HG03575 (cell line): ENCODE measurements at regions not wholly inside any gene's neighbourhood (a gene's known extent, or its start where the extent isn't known, plus 50 kb on each side); places are given as distances from the start of the nearest gene placed in this dataset.

Experiments used
- ATAC-seq: cut with Tn5 transposase; IDR thresholded peaks from one replicate; pipeline ENCODE4 v1.9.1; 2021; ENCODE audit not compliant: unreplicated experiment, insufficient number of reproducible peaks, low FRiP score; ENCODE audit errors: extremely low read depth

- ATAC-seq: no peak
These were observed 88.9 kb downstream of the SIK1 start for GRCh38 chr21:43337901-43338655.

- ATAC-seq: no peak
These were observed 91.8 kb downstream of the SIK1 start for GRCh38 chr21:43335119-43335518.

GRCh38 chr21:43334214-43334958 lies 92.5 kb downstream of the SIK1 start:
- ATAC-seq: no peak

- ATAC-seq: no peak
These were observed 93.5 kb downstream of the SIK1 start for GRCh38 chr21:43333298-43334062.

GRCh38 chr21:43332861-43333297 lies 94.1 kb downstream of the SIK1 start:
- ATAC-seq: no peak

GRCh38 chr21:43331962-43332828 lies 94.7 kb downstream of the SIK1 start:
- no peak for ATAC-seq

- ATAC-seq: no peak
These were observed 95.6 kb downstream of the SIK1 start for GRCh38 chr21:43331111-43331961.

GRCh38 chr21:43330306-43330881 lies 96.5 kb downstream of the SIK1 start:
- ATAC-seq: no peak

- no peak for ATAC-seq
These were observed 97.1 kb downstream of the SIK1 start for GRCh38 chr21:43329711-43330269.

- ATAC-seq: no peak
These were observed 97.8 kb downstream of the SIK1 start for GRCh38 chr21:43328958-43329691.

GRCh38 chr21:43328185-43328957 lies 98.6 kb downstream of the SIK1 start:
- ATAC-seq: no peak

GRCh38 chr21:43325968-43326715 lies 100.8 kb downstream of the SIK1 start:
- no peak for ATAC-seq

GRCh38 chr21:43325036-43325435 lies 101.9 kb downstream of the SIK1 start:
- ATAC-seq: no peak

GRCh38 chr21:43324596-43324995 lies 102.3 kb downstream of the SIK1 start:
- ATAC-seq: no peak

- no peak for ATAC-seq
These were observed 103.5 kb downstream of the SIK1 start for GRCh38 chr21:43323244-43324005.
